H1 (cell line): ENCODE measurements at regions not wholly inside any gene's neighbourhood (a gene's known extent, or its start where the extent isn't known, plus 50 kb on each side); places are given as distances from the start of the nearest gene placed in this dataset.

Experiments used
- CTCF ChIA-PET: fragments of 300-600 bp; sonication (Branson Sonifier 250); formaldehyde crosslinking; loops from one replicate; lab custom pipeline; 2021; ENCODE audit not compliant: partially characterized antibody; lab: Charles Lee
- POLR2A ChIA-PET: fragments of 300-600 bp; sonication (Branson Sonifier 250); formaldehyde crosslinking; loops from one replicate; lab custom pipeline; 2021; ENCODE audit warnings: inconsistent platforms; ENCODE audit not compliant: partially characterized antibody; lab: Charles Lee
- DNase-seq, 2 experiments: peaks; one replicate each; pipeline versions ENCODE4 v3.0.0 to v3.0.0-alpha.2; 2010 to 2022; ENCODE audit warnings: low spot score in 2 of 2, low read depth in 1 of 2, mixed read lengths in 1 of 2
- FAIRE-seq: peaks from 2 replicates; lab custom pipeline; 2011; peaks lifted over from hg19 to GRCh38; lab: Jason Lieb, UNC
- H2AFZ ChIP-seq: 2 replicates; pipeline ENCODE4 v1.8.1; 2012; ENCODE audit warnings: low read length, inconsistent platforms
- H2AK5ac ChIP-seq: 2 replicates; pipeline ENCODE4 v1.6.1; 2013; ENCODE audit warnings: low read depth, low read length
- H2BK120ac ChIP-seq: replicated peaks from 2 replicates; pipeline ENCODE3; 2013; ENCODE audit warnings: low read depth, low read length, inconsistent platforms
- H2BK12ac ChIP-seq: 2 replicates; pipeline ENCODE4 v1.6.1; 2013; ENCODE audit warnings: low read depth, low read length
- H2BK15ac ChIP-seq: 2 replicates; pipeline ENCODE4 v1.6.1; 2013; ENCODE audit warnings: low read length
- H2BK20ac ChIP-seq: 2 replicates; pipeline ENCODE4 v1.6.1; 2013; ENCODE audit warnings: low read length
- H2BK5ac ChIP-seq: 2 replicates; pipeline ENCODE4 v1.6.1; 2013; ENCODE audit warnings: low read depth, low read length
- H3K14ac ChIP-seq: 2 replicates; pipeline ENCODE4 v1.6.1; 2013; ENCODE audit warnings: inconsistent platforms; ENCODE audit not compliant: insufficient read length
- H3K18ac ChIP-seq: 2 replicates; pipeline ENCODE4 v1.6.1; 2013; ENCODE audit warnings: low read length; ENCODE audit errors: extremely low read depth
- H3K23ac ChIP-seq: 2 replicates; pipeline ENCODE4 v1.6.1; 2013; ENCODE audit warnings: inconsistent platforms; ENCODE audit not compliant: insufficient read length
- H3K23me2 ChIP-seq: 2 replicates; pipeline ENCODE4 v1.6.1; 2013; ENCODE audit warnings: low read depth, low read length
- H3K27ac ChIP-seq: 2 replicates; pipeline ENCODE4 v1.6.1; 2011; ENCODE audit warnings: low read depth, low read length, inconsistent platforms
- H3K27me3 ChIP-seq, 4 experiments: replicated peaks in 1 of 4; 1 replicate in 1 of 4; 2 replicates in 3 of 4; pipeline versions ENCODE4 v1.6.1 to v1.8.1; 2011 to 2013; ENCODE audit warnings: low read length in 3 of 4, mild to moderate bottlenecking in 3 of 4, inconsistent platforms in 2 of 4, mixed read lengths in 2 of 4, moderate library complexity in 1 of 4; ENCODE audit not compliant: control insufficient read depth in 3 of 4, insufficient read depth in 3 of 4; ENCODE audit errors: extremely low read depth in 1 of 4
- H3K36me3 ChIP-seq, 4 experiments: 2 replicates each; pipeline versions ENCODE4 v1.6.1 to v1.8.1; 2011 to 2013; ENCODE audit warnings: mild to moderate bottlenecking in 4 of 4, low read length in 3 of 4, moderate library complexity in 2 of 4, control low read depth in 1 of 4, inconsistent platforms in 1 of 4; ENCODE audit not compliant: insufficient read depth in 4 of 4, control insufficient read depth in 2 of 4
- H3K4ac ChIP-seq: replicated peaks from 2 replicates; pipeline ENCODE3; 2013; ENCODE audit warnings: low read length, low read depth, mixed read lengths, inconsistent platforms; ENCODE audit not compliant: insufficient read length
- H3K4me1 ChIP-seq, 4 experiments: replicated peaks in 1 of 4; 1 replicate in 1 of 4; 2 replicates in 3 of 4; pipeline versions ENCODE4 v1.6.1 to v1.8.1; 2011 to 2013; ENCODE audit warnings: low read length in 3 of 4, inconsistent platforms in 2 of 4, mixed read lengths in 1 of 4; ENCODE audit not compliant: insufficient read depth in 4 of 4, control insufficient read depth in 3 of 4
- H3K4me2 ChIP-seq, 2 experiments: 2 replicates each; pipeline versions ENCODE4 v1.6.1 to v1.8.1; 2011 to 2013; ENCODE audit warnings: low read depth in 2 of 2, low read length in 2 of 2, control low read depth in 1 of 2, inconsistent platforms in 1 of 2, mild to moderate bottlenecking in 1 of 2; ENCODE audit not compliant: insufficient read depth in 1 of 2
- H3K4me3 ChIP-seq, 4 experiments: fragments of 200-600, 300-600 bp in 1 of 4; sonication (generic), shearing (Covaris generic), sonication (Bioruptor Twin) in 1 of 4; 2 replicates each; pipeline versions ENCODE4 v1.5.1 to v1.8.1; 2011 to 2016; ENCODE audit warnings: low read length in 4 of 4, low read depth in 3 of 4, control low read depth in 2 of 4, inconsistent platforms in 2 of 4, mild to moderate bottlenecking in 2 of 4, mixed read lengths in 1 of 4, moderate library complexity in 1 of 4; ENCODE audit not compliant: insufficient read depth in 2 of 4; ENCODE audit errors: extremely low read depth in 1 of 4
- H3K56ac ChIP-seq: replicated peaks from 2 replicates; pipeline ENCODE3; 2013; ENCODE audit warnings: low read depth, mild to moderate bottlenecking, mixed read lengths, low read length, inconsistent platforms; ENCODE audit not compliant: insufficient read length
- H3K79me1 ChIP-seq: 2 replicates; pipeline ENCODE4 v1.6.1; 2013; ENCODE audit warnings: low read depth, low read length, control low read depth
- H3K79me2 ChIP-seq, 2 experiments: 2 replicates each; pipeline versions ENCODE4 v1.6.1 to v1.8.1; 2012 to 2013; ENCODE audit warnings: low read length in 2 of 2, mild to moderate bottlenecking in 2 of 2, inconsistent platforms in 1 of 2; ENCODE audit not compliant: insufficient read depth in 2 of 2, control insufficient read depth in 1 of 2
- H3K9ac ChIP-seq, 4 experiments: replicated peaks in 1 of 4; 1 replicate in 1 of 4; 2 replicates in 3 of 4; pipeline versions ENCODE4 v1.6.1 to v1.8.1; 2011 to 2013; ENCODE audit warnings: low read depth in 3 of 4, low read length in 3 of 4, control low read depth in 2 of 4, mild to moderate bottlenecking in 2 of 4, moderate library complexity in 2 of 4, inconsistent platforms in 1 of 4; ENCODE audit errors: extremely low read depth in 1 of 4
- H3K9me3 ChIP-seq, 2 experiments: 2 replicates each; pipeline versions ENCODE4 v1.6.1 to v1.8.1; 2012 to 2013; ENCODE audit warnings: mild to moderate bottlenecking in 2 of 2, moderate library complexity in 2 of 2, control low read depth in 1 of 2, inconsistent platforms in 1 of 2, low read depth in 1 of 2, low read length in 1 of 2, mixed read lengths in 1 of 2; ENCODE audit not compliant: insufficient read depth in 2 of 2
- H4K20me1 ChIP-seq, 2 experiments: replicated peaks in 1 of 2; 2 replicates each; pipeline versions ENCODE3 to v1.8.1; 2011 to 2013; ENCODE audit warnings: inconsistent platforms in 2 of 2, low read length in 2 of 2, mild to moderate bottlenecking in 1 of 2; ENCODE audit not compliant: insufficient read depth in 2 of 2, control insufficient read depth in 1 of 2
- H4K5ac ChIP-seq: 2 replicates; pipeline ENCODE4 v1.6.1; 2013; ENCODE audit warnings: low read length, low read depth, mixed read lengths, inconsistent platforms; ENCODE audit not compliant: insufficient read length
- H4K8ac ChIP-seq: 2 replicates; pipeline ENCODE4 v1.8.0; 2013; ENCODE audit warnings: mild to moderate bottlenecking, moderate library complexity, low read length, inconsistent platforms; ENCODE audit not compliant: insufficient read depth; ENCODE audit errors: extremely low read depth
- H4K91ac ChIP-seq: replicated peaks from 2 replicates; pipeline ENCODE3; 2013; ENCODE audit warnings: low read length, mixed read lengths, inconsistent platforms; ENCODE audit not compliant: insufficient read length
- BCL11A ChIP-seq, 2 experiments: IDR thresholded peaks; one replicate each; pipeline ENCODE4 v1.6.1; 2011; ENCODE audit warnings: low read depth in 2 of 2, low read length in 2 of 2, mild to moderate bottlenecking in 2 of 2
- BRCA1 ChIP-seq: IDR thresholded peaks from 2 replicates; pipeline ENCODE4 v1.6.1; 2012; ENCODE audit warnings: low read depth, low read length, improper control_type of control experiment
- CBX5 ChIP-seq: fragments of 300-800, 300-1000 bp; sonication (generic); IDR thresholded peaks from 2 replicates; pipeline ENCODE4 v1.7.1; 2016; ENCODE audit warnings: antibody characterized with exemption, low read length, low read depth
- CHD1 ChIP-seq: IDR thresholded peaks from 2 replicates; pipeline ENCODE4 v1.6.1; 2012; ENCODE audit warnings: low read depth, low read length, improper control_type of control experiment
- HDAC6 ChIP-seq: IDR thresholded peaks from one replicate; pipeline ENCODE4 v1.7.1; 2012; ENCODE audit warnings: low read depth, mild to moderate bottlenecking, inconsistent platforms, low read length, moderate library complexity
- MAX ChIP-seq: IDR thresholded peaks from 2 replicates; pipeline ENCODE4 v1.6.1; 2012; ENCODE audit warnings: inconsistent platforms
- NANOG ChIP-seq: IDR thresholded peaks from 2 replicates; pipeline ENCODE4 v1.6.1; 2011; ENCODE audit warnings: low read length, low read depth, mild to moderate bottlenecking, inconsistent platforms; ENCODE audit not compliant: insufficient read depth, poor library complexity, severe bottlenecking
- SIRT6 ChIP-seq: IDR thresholded peaks from one replicate; pipeline ENCODE4 v1.7.1; 2012; ENCODE audit warnings: low read length, inconsistent platforms
- SP1 ChIP-seq: IDR thresholded peaks from 2 replicates; pipeline ENCODE4 v1.6.1; 2011; ENCODE audit warnings: low read depth, low read length
- TBP ChIP-seq: IDR thresholded peaks from 2 replicates; pipeline ENCODE4 v1.6.1; 2011; ENCODE audit warnings: low read depth, low read length, improper control_type of control experiment
- YY1 ChIP-seq: IDR thresholded peaks from 2 replicates; pipeline ENCODE4 v1.6.1; 2011; ENCODE audit warnings: low read depth, mild to moderate bottlenecking, low read length
- ZNF274 ChIP-seq: IDR thresholded peaks from 2 replicates; pipeline ENCODE4 v1.7.0; 2012; ENCODE audit warnings: low read length, borderline replicate concordance; ENCODE audit errors: extremely low read depth
- WGBS, 2 experiments: shearing (Covaris generic) in 1 of 2; methylation state at CpG; one replicate each; pipeline versions ENCODE4 v1.1.6 to v1.1.7; 2013 to 2015; ENCODE audit warnings: low lambda C conversion rate in 2 of 2, mixed read lengths in 2 of 2, inconsistent platforms in 1 of 2, low coverage in 1 of 2, missing lambda C conversion rate in 1 of 2; ENCODE audit not compliant: insufficient replicate concordance in 2 of 2, insufficient coverage in 1 of 2, insufficient read length in 1 of 2; ENCODE audit errors: extremely low coverage in 1 of 2, missing lambda C conversion rate in 1 of 2; 5-methylcytosine and 5-hydroxymethylcytosine counted together
- TF ChIP-seq, protein P1 (sequence below): IDR thresholded peaks from 2 replicates; pipeline ENCODE4 v1.6.1; 2011; ENCODE audit warnings: low read depth, mild to moderate bottlenecking, low read length; ENCODE audit not compliant: insufficient read depth

GRCh38 chr4:74649193-74649592, 145.1 kb downstream of the BTC start:
- Histone ChIP-seq H3K9ac (no peak overlapping the region), H3K4me2 (no peak overlapping the region), H4K8ac (no peak overlapping the region), H2AK5ac (no peak overlapping the region), H2AFZ (peak overlapping the region; percentile 26; the same call in 1 of the 2 replicates), H2BK12ac (no peak overlapping the region), H2BK5ac (no peak overlapping the region), H4K91ac (no peak overlapping the region), H3K23me2 (no peaks in the 10 kb centered on the region), H3K23ac (no peak overlapping the region), H3K4ac (no peak overlapping the region), H3K4me1 (no peaks in the 10 kb centered on the region; a peak in 1 of 7 replicates), H3K14ac (no peak overlapping the region), H4K5ac (no peak overlapping the region), H3K18ac (no peak overlapping the region), H3K4me3 (no peak overlapping the region), H3K36me3 (no peaks in the 10 kb centered on the region), H2BK120ac (no peak overlapping the region), H3K27ac (no peak overlapping the region), H3K56ac (no peak overlapping the region), H2BK20ac (no peak overlapping the region), H3K27me3 (no peaks in the 10 kb centered on the region), H4K20me1 (no peaks in the 10 kb centered on the region), H3K9me3 (no peaks in the 10 kb centered on the region), H2BK15ac (no peak overlapping the region), H3K79me2 (no peaks in the 10 kb centered on the region), H3K79me1 (no peaks in the 10 kb centered on the region)
- 100% methylated on average over 1 of the region's 1 CpG; no CpG with 5 or more reads in 1 of the 2 experiments for WGBS, 2 experiments
- FAIRE-seq (no peak), DNase-seq (no peak)
- ChIA-PET CTCF (interaction anchor here (0.9 kb wide), 1 partner anchor 26 kb away, joined by 3 read pairs; no protein-coding TSS in a partner anchor), POLR2A (no interaction called here)
- TF ChIP-seq, protein P1, sequence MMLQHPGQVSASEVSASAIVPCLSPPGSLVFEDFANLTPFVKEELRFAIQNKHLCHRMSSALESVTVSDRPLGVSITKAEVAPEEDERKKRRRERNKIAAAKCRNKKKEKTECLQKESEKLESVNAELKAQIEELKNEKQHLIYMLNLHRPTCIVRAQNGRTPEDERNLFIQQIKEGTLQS = no peak
- TF ChIP-seq MAX (no peak), CHD1 (no peak), BCL11A (IDR thresholded peaks at IDR 0.05; ENCODE audit: low read depth in 2 of 2, low read length in 2 of 2) (no peak), BRCA1 (no peak), SP1 (no peak), NANOG (no peak), ZNF274 (no peak), YY1 (no peak), TBP (no peak), HDAC6 (no peak), CBX5 (no peak), SIRT6 (no peak)
